Keratinocyte (primary cell): ENCODE measurements at regions not wholly inside any gene's neighbourhood (a gene's known extent, or its start where the extent isn't known, plus 50 kb on each side); places are given as distances from the start of the nearest gene placed in this dataset.

Experiments
- DNase-seq: peaks from one replicate; pipeline ENCODE4 v3.0.0-alpha.2; 2011; ENCODE audit warnings: low read depth, missing footprints, low spot score
- FAIRE-seq: peaks from 2 replicates; lab custom pipeline; 2011; peaks lifted over from hg19 to GRCh38; lab: Jason Lieb, UNC
- H2AFZ ChIP-seq: 2 replicates; pipeline ENCODE4 v1.6.0; 2012; ENCODE audit warnings: low read length, control low read depth, inconsistent platforms; ENCODE audit not compliant: control insufficient read depth
- H3K27ac ChIP-seq: 2 replicates; pipeline ENCODE4 v1.5.1; 2011; ENCODE audit warnings: low read length; ENCODE audit not compliant: control insufficient read depth, insufficient read depth
- H3K27me3 ChIP-seq: 3 replicates; pipeline ENCODE4 v1.6.0; 2011; ENCODE audit warnings: low read length; ENCODE audit not compliant: control insufficient read depth, insufficient read depth; ENCODE audit errors: extremely low read depth
- H3K36me3 ChIP-seq, 2 experiments: 2 replicates in 1 of 2; 3 replicates in 1 of 2; pipeline ENCODE4 v1.5.1; 2011; ENCODE audit warnings: low read length in 2 of 2, mild to moderate bottlenecking in 1 of 2; ENCODE audit not compliant: control insufficient read depth in 2 of 2, insufficient read depth in 2 of 2; ENCODE audit errors: extremely low read depth in 1 of 2
- H3K4me1 ChIP-seq: 3 replicates; pipeline ENCODE4 v1.5.1; 2011; ENCODE audit warnings: low read length; ENCODE audit not compliant: control insufficient read depth, insufficient read depth; ENCODE audit errors: extremely low read depth
- H3K4me2 ChIP-seq: 3 replicates; pipeline ENCODE4 v1.6.0; 2011; ENCODE audit warnings: low read depth, low read length; ENCODE audit not compliant: control insufficient read depth, insufficient read depth; ENCODE audit errors: extremely low read depth
- H3K4me3 ChIP-seq, 3 experiments: fragments of 200-600 bp in 1 of 3; sonication (generic) in 1 of 3; 2 replicates in 2 of 3; 3 replicates in 1 of 3; pipeline ENCODE4 v1.5.1; 2011 to 2016; ENCODE audit warnings: low read length in 3 of 3, mild to moderate bottlenecking in 3 of 3, control low read depth in 2 of 3, inconsistent platforms in 1 of 3, low read depth in 1 of 3, mixed read lengths in 1 of 3, mixed run types in 1 of 3, moderate library complexity in 1 of 3; ENCODE audit not compliant: control insufficient read depth in 2 of 3, insufficient read depth in 2 of 3; ENCODE audit errors: extremely low read depth in 1 of 3
- H3K79me2 ChIP-seq: 2 replicates; pipeline ENCODE4 v1.6.0; 2012; ENCODE audit warnings: low read length; ENCODE audit not compliant: control insufficient read depth, insufficient read depth
- H3K9ac ChIP-seq: 3 replicates; pipeline ENCODE4 v1.6.0; 2011; ENCODE audit warnings: low read length; ENCODE audit not compliant: control insufficient read depth, insufficient read depth; ENCODE audit errors: extremely low read depth
- H3K9me1 ChIP-seq: 3 replicates; pipeline ENCODE4 v1.6.0; 2011; ENCODE audit warnings: low read length; ENCODE audit not compliant: control insufficient read depth, insufficient read depth; ENCODE audit errors: extremely low read depth
- H3K9me3 ChIP-seq: 2 replicates; pipeline ENCODE4 v1.5.1; 2012; ENCODE audit warnings: low read depth, low read length; ENCODE audit not compliant: control insufficient read depth
- H4K20me1 ChIP-seq: 3 replicates; pipeline ENCODE4 v1.6.0; 2011; ENCODE audit warnings: low read length; ENCODE audit not compliant: control insufficient read depth, insufficient read depth; ENCODE audit errors: extremely low read depth
- EZH2 ChIP-seq: IDR thresholded peaks from one replicate; pipeline ENCODE4 v1.6.1; 2012; ENCODE audit warnings: inconsistent platforms, mild to moderate bottlenecking, low read length, moderate library complexity
- dilution Hi-C: fragments of 300-500 bp; cut with MboI; formaldehyde crosslinking; loops from one replicate; pipeline ENCODE4 v1.7.0; 2020; ENCODE audit warnings: low sequenced_read_pairs; ENCODE audit not compliant: extremely low pct_ligation_motif_present
- TF ChIP-seq, protein P1 (sequence below), 3 experiments: IDR thresholded peaks in 1 of 3; conservative IDR thresholded peaks in 1 of 3; optimal IDR thresholded peaks in 1 of 3; 2 replicates in 2 of 3; 3 replicates in 1 of 3; pipeline versions ENCODE3 to v1.5.1; 2011; ENCODE audit warnings: low read length in 3 of 3, mild to moderate bottlenecking in 3 of 3, moderate library complexity in 2 of 3, control low read depth in 1 of 3, inconsistent platforms in 1 of 3; ENCODE audit not compliant: insufficient read depth in 2 of 3; ENCODE audit errors: extremely low read depth in 1 of 3

DNA sequence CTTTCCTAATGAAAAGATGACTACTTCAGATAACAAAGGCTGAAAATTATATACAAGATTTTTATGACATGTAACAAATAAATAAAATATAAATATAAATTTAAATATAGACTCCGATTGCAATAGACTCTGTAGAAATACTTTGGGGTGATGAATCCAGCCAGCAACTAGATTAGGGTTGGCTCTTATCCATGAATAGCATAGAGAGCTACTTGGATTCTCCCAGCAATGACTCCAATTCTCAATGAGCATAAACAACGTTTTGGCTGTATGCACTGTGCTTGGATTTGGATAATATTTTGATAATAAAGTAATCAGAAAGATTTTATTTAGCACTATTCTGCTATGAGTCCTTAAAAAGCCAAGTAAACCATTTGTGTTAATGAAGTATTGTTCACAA lies 58.0 kb upstream of the LRFN5 start:
- Histone ChIP-seq H3K9me1 (no peaks in the 10 kb centered on the region), H4K20me1 (no peaks in the 10 kb centered on the region), H2AFZ (no peak overlapping the region), H3K9me3 (no peaks in the 10 kb centered on the region), H3K79me2 (no peaks in the 10 kb centered on the region), H3K9ac (no peak overlapping the region), H3K4me1 (peaks cover 4% of the 10 kb centered on the region), H3K36me3 (no peaks in the 10 kb centered on the region), H3K4me2 (no peak overlapping the region), H3K4me3 (no peak overlapping the region), H3K27ac (no peak overlapping the region), H3K27me3 (no peaks in the 10 kb centered on the region)
- dilution Hi-C loops, result no loop called here
- TF ChIP-seq EZH2, result no peak
- TF ChIP-seq, protein P1, sequence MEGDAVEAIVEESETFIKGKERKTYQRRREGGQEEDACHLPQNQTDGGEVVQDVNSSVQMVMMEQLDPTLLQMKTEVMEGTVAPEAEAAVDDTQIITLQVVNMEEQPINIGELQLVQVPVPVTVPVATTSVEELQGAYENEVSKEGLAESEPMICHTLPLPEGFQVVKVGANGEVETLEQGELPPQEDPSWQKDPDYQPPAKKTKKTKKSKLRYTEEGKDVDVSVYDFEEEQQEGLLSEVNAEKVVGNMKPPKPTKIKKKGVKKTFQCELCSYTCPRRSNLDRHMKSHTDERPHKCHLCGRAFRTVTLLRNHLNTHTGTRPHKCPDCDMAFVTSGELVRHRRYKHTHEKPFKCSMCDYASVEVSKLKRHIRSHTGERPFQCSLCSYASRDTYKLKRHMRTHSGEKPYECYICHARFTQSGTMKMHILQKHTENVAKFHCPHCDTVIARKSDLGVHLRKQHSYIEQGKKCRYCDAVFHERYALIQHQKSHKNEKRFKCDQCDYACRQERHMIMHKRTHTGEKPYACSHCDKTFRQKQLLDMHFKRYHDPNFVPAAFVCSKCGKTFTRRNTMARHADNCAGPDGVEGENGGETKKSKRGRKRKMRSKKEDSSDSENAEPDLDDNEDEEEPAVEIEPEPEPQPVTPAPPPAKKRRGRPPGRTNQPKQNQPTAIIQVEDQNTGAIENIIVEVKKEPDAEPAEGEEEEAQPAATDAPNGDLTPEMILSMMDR (optimal IDR thresholded peaks at IDR 0.05 in 1 of 3, IDR thresholded peaks at IDR 0.05 in 1 of 3, conservative IDR thresholded peaks at IDR 0.05 in 1 of 3; ENCODE audit: extremely low read depth in 1 of 3, insufficient read depth in 2 of 3, low read length in 3 of 3), result no peak
- FAIRE-seq, result no peak
- DNase-seq, result no peak

DNA sequence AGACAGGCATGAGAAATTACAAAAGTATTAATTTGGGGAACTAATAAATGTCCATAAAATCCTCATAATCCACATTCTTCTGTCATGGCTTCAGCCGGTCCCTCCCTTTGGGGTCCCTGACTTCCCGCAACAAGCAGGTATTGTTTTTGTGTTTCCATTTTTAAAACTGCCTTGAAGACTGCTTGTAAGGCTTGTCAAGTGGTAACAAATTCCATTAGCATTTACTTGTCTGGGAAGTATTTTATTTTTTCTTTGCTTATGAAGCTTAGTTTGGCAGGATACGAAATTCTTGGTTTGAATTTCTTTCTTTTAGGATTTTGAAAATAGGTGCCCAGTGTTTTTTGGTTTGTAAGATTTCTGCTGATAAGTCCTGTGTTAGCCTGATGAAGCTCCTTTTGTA lies 65.3 kb upstream of the LRFN5 start:
- no peaks in the 10 kb centered on the region for H3K9me1 ChIP-seq
- H3K27ac ChIP-seq, result no peak overlapping the region
- H3K27me3 ChIP-seq, result no peaks in the 10 kb centered on the region
- no peaks in the 10 kb centered on the region for H4K20me1 ChIP-seq
- H3K9ac ChIP-seq, result no peak overlapping the region
- DNase-seq (no peak), FAIRE-seq (no peak)
- no peaks in the 10 kb centered on the region for H3K79me2 ChIP-seq
- TF ChIP-seq, protein P1 (optimal IDR thresholded peaks at IDR 0.05 in 1 of 3, IDR thresholded peaks at IDR 0.05 in 1 of 3, conservative IDR thresholded peaks at IDR 0.05 in 1 of 3; ENCODE audit: extremely low read depth in 1 of 3, insufficient read depth in 2 of 3, low read length in 3 of 3), result no peak
- no peak for TF ChIP-seq EZH2
- no peak overlapping the region for H3K4me2 ChIP-seq
- H2AFZ ChIP-seq, result no peak overlapping the region
- dilution Hi-C loops, result no loop called here
- H3K4me3 ChIP-seq, result no peak overlapping the region
- H3K4me1 ChIP-seq, result no peaks in the 10 kb centered on the region
- no peaks in the 10 kb centered on the region for H3K36me3 ChIP-seq
- no peaks in the 10 kb centered on the region for H3K9me3 ChIP-seq
